ENCODE measurements at regions not wholly inside any gene's neighbourhood (a gene's known extent, or its start where the extent isn't known, plus 50 kb on each side); places are given as distances from the start of the nearest gene placed in this dataset.

GRCh38 chr2:120440521-120441350, 94.8 kb downstream of the INHBB start:
- DNase-seq (ENCODE audit: low spot score): no peak

- no peak for DNase-seq (ENCODE audit: low spot score)
Measured at GRCh38 chr2:120441351-120441700, 95.4 kb downstream of the INHBB start.

- DNase-seq (ENCODE audit: low spot score): peak; percentile 81
Measured at GRCh38 chr2:120441744-120442471, 96.0 kb downstream of the INHBB start.

- DNase-seq (ENCODE audit: low spot score): no peak
Measured at GRCh38 chr2:120442541-120442922, 96.6 kb downstream of the INHBB start.

GRCh38 chr2:120442923-120443571, 97.1 kb downstream of the INHBB start:
- peak; percentile 45 for DNase-seq (ENCODE audit: low spot score)

- no peak for DNase-seq (ENCODE audit: low spot score)
Measured at GRCh38 chr2:120443946-120444345, 98.0 kb downstream of the INHBB start.

- no peak for DNase-seq (ENCODE audit: low spot score)
Measured at GRCh38 chr2:120444691-120445240, 98.8 kb downstream of the INHBB start.

GRCh38 chr2:120445449-120446143, 99.7 kb downstream of the INHBB start:
- no peak for DNase-seq (ENCODE audit: low spot score)

- DNase-seq (ENCODE audit: low spot score): no peak
Measured at GRCh38 chr2:120446236-120447126, 100.5 kb downstream of the INHBB start.

- DNase-seq (ENCODE audit: low spot score): no peak
Measured at GRCh38 chr2:120447127-120447785, 101.3 kb downstream of the INHBB start.

GRCh38 chr2:120448436-120448835, 102.5 kb downstream of the INHBB start:
- no peak for DNase-seq (ENCODE audit: low spot score)

- no peak for DNase-seq (ENCODE audit: low spot score)
Measured at GRCh38 chr2:120448961-120449810, 103.2 kb downstream of the INHBB start.

GRCh38 chr2:120450196-120450820, 104.4 kb downstream of the INHBB start:
- no peak for DNase-seq (ENCODE audit: low spot score)

- no peak for DNase-seq (ENCODE audit: low spot score)
Measured at GRCh38 chr2:120451334-120451733, 105.4 kb downstream of the INHBB start.

- no peak for DNase-seq (ENCODE audit: low spot score)
Measured at GRCh38 chr2:120452131-120452530, 106.2 kb downstream of the INHBB start.

GRCh38 chr2:120452945-120453634, 107.2 kb downstream of the INHBB start:
- no peak for DNase-seq (ENCODE audit: low spot score)

GRCh38 chr2:120453635-120453998, 107.7 kb downstream of the INHBB start:
- DNase-seq (ENCODE audit: low spot score): peak; percentile 57

- DNase-seq (ENCODE audit: low spot score): no peak
Measured at GRCh38 chr2:120454654-120455385, 108.9 kb downstream of the INHBB start.

All from hepatic stellate cell (primary cell).